Suppressor macrophage treated with lipopolysaccharide for 1 hour (primary cell): ENCODE measurements at regions not wholly inside any gene's neighbourhood (a gene's known extent, or its start where the extent isn't known, plus 50 kb on each side); places are given as distances from the start of the nearest gene placed in this dataset.

Source experiments
- DNase-seq, 3 donors: peaks; one replicate each; pipeline ENCODE4 v3.0.0-alpha.2; 2020 to 2022

GRCh38 chr9:80025131-80025530 lies 453.4 kb downstream of the TLE4 start:
- no peak for DNase-seq

GRCh38 chr9:80020530-80020929 lies 448.8 kb downstream of the TLE4 start:
- DNase-seq = no peak

- no peak for DNase-seq
Measured at GRCh38 chr9:80020056-80020455, 448.3 kb downstream of the TLE4 start.

- no peak for DNase-seq
Measured at GRCh38 chr9:80013891-80014290, 442.1 kb downstream of the TLE4 start.

- DNase-seq = no peak
Measured at GRCh38 chr9:80012557-80013330, 441.0 kb downstream of the TLE4 start.

GRCh38 chr9:80009204-80009603 lies 437.4 kb downstream of the TLE4 start:
- DNase-seq = no peak

- DNase-seq = no peak
Measured at GRCh38 chr9:80004714-80005113, 432.9 kb downstream of the TLE4 start.

GRCh38 chr9:79990536-79990935 lies 418.8 kb downstream of the TLE4 start:
- no peak for DNase-seq

- no peak for DNase-seq
Measured at GRCh38 chr9:79989079-79989478, 417.3 kb downstream of the TLE4 start.

GRCh38 chr9:79988126-79988525 lies 416.4 kb downstream of the TLE4 start:
- DNase-seq = no peak

GRCh38 chr9:79986437-79986836 lies 414.7 kb downstream of the TLE4 start:
- DNase-seq = no peak

- no peak for DNase-seq
Measured at GRCh38 chr9:79985772-79986171, 414.0 kb downstream of the TLE4 start.

GRCh38 chr9:79985264-79985663 lies 413.5 kb downstream of the TLE4 start:
- DNase-seq = no peak

GRCh38 chr9:79984429-79985067 lies 412.8 kb downstream of the TLE4 start:
- no peak for DNase-seq

- no peak for DNase-seq
Measured at GRCh38 chr9:79980432-79980831, 408.7 kb downstream of the TLE4 start.

- no peak for DNase-seq
Measured at GRCh38 chr9:79977510-79978197, 405.9 kb downstream of the TLE4 start.

- DNase-seq = no peak
Measured at GRCh38 chr9:79977074-79977435, 405.3 kb downstream of the TLE4 start.

GRCh38 chr9:79976257-79977073 lies 404.7 kb downstream of the TLE4 start:
- no peak for DNase-seq

- no peak for DNase-seq
Measured at GRCh38 chr9:79975621-79976256, 404.0 kb downstream of the TLE4 start.

- no peak for DNase-seq
Measured at GRCh38 chr9:79974806-79975422, 403.1 kb downstream of the TLE4 start.

- DNase-seq = no peak
Measured at GRCh38 chr9:79973627-79974026, 401.9 kb downstream of the TLE4 start.

GRCh38 chr9:79970146-79970425 lies 398.3 kb downstream of the TLE4 start:
- DNase-seq = no peak
